SK-MEL-5 (cell line): ENCODE measurements at regions not wholly inside any gene's neighbourhood (a gene's known extent, or its start where the extent isn't known, plus 50 kb on each side); places are given as distances from the start of the nearest gene placed in this dataset.

Experiments
- DNase-seq: peaks from one replicate; pipeline ENCODE4 v3.0.0-alpha.2; 2016; ENCODE audit warnings: low read depth, low spot score
- in situ Hi-C: cut with HindIII; loops from 2 replicates; pipeline ENCODE4 v1.10.0; 2016; ENCODE audit warnings: low sequenced_read_pairs, high pct_unique_total_duplicates, low pct_unique_long_range_greater_than_20kb

GRCh38 chr5:148708854-148709253 is 54.5 kb upstream of the HTR4 start:
- in situ Hi-C loops = no loop called here
- no peak for DNase-seq

DNA sequence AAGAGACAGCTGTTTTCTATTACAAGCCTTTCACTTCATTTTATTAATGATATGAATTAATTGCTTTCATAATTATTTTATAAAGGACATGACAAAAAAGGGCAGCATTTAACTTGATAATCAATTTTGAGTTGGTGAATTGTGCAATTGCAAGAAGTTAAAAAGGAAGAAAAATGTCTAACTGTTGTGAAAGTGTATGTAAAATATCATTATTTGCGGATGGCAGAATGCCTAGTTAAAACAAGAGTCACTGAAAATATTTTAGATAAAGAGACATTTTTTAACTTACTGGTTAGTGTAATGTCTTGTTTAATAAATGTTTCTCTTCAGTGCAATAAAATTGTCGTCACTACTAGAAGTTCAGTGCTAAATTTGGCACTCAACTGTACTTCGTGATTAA is 57.6 kb upstream of the HTR4 start:
- in situ Hi-C loops = no loop called here

DNA sequence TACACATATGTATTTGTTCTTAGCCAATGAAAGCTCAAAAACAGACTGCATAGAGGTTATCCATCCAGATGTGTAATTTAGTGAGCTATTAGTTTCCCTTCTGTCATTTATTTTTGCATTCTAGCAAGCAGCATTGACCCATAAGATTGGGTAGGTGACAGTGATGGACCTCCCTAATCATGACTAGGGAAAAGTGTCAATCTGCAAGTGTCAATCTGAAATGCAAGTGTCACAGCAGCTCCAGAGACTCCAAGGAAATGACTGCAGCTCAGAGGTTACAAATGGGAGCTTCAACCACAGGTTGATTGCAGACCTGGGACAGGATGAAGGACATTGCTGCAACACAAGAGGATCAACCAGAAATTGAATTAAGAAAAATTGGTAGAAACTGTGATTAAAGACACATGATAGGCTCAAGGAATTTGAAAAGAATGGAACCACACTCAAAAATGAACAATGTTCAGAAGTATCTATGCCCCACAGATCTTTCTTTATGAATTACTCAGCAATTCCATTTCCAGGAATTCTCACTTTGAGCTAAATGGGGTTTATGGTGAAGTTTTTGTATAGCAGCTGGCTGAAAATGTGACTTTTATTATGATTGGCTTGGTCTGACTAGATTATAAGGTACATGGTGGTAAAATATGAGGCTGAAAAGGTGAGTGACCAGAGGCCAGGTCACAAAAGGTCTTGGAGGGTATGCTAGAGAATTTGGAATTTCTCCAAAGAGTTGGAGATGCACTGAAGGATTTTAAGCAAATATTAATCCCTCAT is 59.6 kb upstream of the HTR4 start:
- no peak for DNase-seq
- in situ Hi-C loops = no loop called here

More for the DNA sequence above, 57.6 kb upstream of the HTR4 start:
- DNase-seq = no peak

GRCh38 chr5:148716716-148717115 is 62.4 kb upstream of the HTR4 start:
- no peak for DNase-seq
- in situ Hi-C loops = no loop called here

GRCh38 chr5:148717668-148718067 is 63.3 kb upstream of the HTR4 start:
- no peak for DNase-seq
- in situ Hi-C loops = no loop called here

DNA sequence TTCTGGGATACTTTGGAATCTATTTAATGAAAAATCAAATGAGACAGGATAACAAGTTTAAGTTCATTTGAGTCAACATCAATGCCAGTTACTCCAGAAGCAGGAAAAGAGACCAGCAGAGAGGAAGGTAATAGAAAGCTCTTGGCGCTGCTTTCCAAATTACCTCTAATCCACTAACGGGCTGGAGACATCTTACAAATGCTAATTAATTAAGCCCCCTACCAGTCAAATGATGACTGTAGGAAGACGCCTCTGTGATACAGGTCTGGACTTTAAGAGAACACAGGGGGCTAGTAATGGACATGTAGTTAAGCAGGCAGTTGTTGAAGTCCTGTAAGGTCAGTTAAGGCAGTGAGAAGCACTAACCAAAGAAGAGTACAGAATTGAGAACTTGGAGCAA is 65.3 kb upstream of the HTR4 start:
- no peak for DNase-seq
- in situ Hi-C loops = no loop called here

- in situ Hi-C loops = no loop called here
- no peak for DNase-seq
These were observed 65.9 kb upstream of the HTR4 start for GRCh38 chr5:148720257-148720656.

DNA sequence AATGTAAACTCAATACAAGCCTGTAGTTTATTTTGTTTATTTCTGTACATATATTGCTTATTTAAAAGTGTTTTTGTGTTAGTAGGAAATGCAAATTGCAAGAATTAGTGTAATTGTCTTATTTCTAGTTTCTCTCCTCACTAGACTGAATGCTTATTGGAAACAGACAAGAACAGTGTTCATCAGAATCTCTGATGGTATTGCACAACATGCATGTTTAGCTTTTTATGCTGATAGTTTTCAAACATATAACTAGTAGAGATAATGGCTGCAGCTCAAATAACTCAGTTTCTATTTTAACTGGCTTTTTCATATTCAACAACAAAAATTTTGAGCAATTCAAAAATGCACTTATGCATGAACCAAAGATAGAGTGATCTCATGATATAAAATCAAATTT is 68.8 kb upstream of the HTR4 start:
- no peak for DNase-seq
- in situ Hi-C loops = no loop called here

DNA sequence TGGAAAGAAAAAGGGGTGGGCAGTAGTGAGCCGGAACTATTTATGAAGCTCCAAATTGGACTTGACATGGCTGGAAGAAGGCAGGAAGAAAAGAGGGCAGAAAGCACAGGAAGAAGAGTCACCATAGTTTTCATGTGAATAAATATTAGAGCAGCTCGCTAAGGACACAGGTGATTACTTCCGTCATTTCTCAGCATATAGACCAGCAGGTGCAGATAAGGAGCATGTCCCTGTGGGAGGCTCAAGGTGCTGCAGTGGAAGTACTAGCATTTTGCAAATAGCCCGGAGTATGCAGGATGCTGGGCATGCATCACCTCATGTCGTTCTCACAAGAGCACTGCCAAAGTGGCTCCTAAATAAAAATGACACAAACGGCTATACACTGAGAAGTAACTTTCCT is 71.3 kb upstream of the HTR4 start:
- in situ Hi-C loops = no loop called here

DNA sequence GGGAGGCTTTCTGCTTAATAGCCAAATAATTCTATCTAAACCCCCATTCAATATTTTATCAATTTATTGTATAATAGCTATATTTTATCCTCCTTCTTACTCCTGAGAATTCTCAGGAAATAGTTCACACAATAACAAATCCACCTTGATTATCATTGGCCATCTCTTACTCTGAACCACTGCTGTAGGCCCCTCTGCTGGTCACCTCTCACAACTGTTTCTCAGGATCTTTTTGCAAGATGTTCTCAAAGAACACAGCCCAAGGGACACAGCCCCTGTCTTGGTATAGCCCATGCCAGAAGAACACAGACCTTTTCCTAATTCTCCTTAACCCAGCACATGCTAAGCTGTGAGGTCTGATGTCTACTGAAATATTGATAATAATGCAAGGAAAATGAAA is 74.9 kb upstream of the HTR4 start:
- in situ Hi-C loops = no loop called here
- DNase-seq = peak; percentile 23

More for the DNA sequence above, 71.3 kb upstream of the HTR4 start:
- no peak for DNase-seq

DNA sequence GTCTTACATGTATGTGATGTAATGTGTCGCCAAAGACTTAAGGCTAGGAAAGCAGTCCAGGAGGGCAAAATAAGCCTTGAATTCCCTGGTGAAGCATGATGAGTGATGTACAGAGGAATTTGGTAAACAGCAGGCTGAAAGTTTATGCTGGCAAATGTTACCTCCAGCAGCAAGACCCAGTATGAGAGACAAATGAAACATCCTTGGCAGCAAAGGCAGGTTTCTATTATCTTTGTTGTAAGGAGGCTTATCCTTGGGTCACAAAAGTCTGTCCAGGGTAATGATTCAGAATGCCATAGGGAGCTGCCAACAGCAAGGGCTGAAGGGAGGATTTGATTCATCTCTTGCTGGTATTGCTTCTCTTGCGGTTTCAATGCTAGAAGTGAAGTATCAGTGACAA is 75.9 kb upstream of the HTR4 start:
- no peak for DNase-seq
- in situ Hi-C loops = no loop called here

DNA sequence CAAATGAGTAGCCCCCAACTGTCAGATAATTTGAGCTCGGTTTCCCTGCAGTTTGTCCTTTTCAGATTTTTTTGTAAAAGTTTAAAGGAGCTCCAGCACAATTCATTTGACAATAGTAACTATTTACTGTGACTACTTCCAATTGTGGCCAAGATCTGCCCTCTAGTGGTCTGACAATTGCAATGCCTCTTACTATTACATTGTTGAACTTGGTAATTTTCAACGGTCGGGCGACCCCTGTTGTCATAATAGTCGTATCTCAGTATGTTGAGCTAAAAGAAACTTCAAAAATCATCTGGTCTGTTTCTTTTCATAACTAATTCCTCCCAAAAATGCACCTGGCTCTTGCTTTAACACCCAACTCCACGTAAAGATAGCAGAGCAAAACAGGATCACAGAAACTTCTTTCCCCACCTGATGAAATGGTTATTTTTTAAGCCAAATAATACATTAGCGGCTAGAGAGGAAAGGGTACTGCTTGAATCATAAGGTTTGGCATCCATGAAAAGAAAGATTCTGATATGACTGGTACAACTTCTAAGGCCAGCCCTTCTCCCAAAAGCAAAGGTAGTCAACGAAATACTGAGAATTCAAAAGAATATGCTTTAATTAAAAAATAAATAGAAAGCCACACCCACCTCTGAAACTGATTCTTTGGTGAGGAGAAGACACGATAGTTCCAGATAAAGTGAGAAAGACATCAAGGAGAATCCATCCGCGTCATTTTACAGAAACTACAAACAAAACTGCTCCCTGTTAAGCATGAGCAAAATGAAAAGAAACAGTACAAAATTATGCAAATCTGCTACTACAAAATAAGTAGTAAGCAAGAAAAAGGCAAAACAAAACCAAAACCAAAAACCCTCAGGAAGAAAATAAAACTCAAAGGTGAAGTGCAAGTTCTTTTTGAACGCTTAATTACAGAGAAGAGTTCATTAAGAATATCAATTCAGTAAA is 76.9 kb upstream of the HTR4 start:
- peak; percentile 82 for DNase-seq
- in situ Hi-C loops = no loop called here

DNA sequence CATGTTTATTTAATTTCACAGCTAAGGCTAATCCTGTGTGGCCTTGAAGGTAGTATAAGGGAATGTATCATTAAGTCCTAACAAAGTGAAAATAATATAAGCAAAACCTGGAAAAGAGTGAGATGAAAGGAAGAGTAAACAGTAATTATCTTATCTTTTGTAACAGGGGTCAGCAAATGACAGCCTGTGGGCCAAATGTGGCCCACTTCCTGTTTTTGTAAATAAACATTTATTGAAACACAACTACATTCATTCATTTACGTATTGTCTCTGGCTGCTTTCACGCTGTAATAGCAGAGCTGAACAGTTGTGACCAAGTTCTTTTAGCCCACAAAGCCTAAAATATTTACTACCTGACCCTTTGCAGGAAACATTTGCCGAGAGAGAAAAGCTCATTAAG is 78.4 kb upstream of the HTR4 start:
- DNase-seq = no peak
- in situ Hi-C loops = no loop called here

DNA sequence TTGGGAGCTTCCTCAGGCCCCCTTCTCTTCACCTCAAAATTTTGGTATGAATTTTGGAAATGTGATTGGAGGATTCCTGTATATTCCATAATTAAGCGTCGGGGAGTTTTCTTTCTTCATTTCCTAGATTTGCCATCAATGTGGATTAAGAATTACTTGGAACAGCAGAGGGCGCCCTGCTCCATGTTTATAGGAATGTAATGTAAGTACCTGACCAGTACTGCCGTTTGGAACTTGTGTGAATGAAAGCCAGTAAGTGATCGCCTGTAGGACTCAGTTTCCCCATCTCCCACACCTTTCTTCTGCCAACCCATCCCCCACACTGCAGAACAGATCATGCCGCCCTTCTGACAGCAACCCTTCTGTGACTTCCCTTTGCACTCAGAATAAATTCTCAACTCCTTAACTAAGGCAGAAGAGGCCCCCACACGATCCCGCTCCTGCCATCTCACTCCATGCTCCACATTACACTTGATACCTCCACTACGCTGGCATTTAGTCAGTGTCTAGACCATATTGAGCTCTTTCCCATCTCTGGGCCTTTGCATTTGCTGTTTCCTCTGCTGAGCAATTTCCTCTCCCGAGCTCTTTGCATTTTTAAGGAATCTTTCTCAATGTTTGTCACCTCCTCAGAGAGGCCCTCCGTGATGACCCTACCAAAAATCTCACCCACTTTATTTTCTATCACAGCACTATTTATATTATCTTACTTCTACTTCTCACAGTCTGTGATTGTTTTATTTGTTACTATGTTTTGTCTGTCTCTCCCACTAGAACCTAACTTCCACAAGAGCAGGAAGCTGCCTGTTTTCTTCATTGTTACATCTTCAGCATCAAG is 79.5 kb upstream of the HTR4 start:
- DNase-seq = peak; percentile 77
- in situ Hi-C loops = no loop called here

- in situ Hi-C loops = no loop called here
These were observed 80.2 kb upstream of the HTR4 start for GRCh38 chr5:148734518-148734917.

GRCh38 chr5:148735301-148735835 is 81.0 kb upstream of the HTR4 start:
- in situ Hi-C loops = no loop called here
- DNase-seq = no peak

More at GRCh38 chr5:148734518-148734917, 80.2 kb upstream of the HTR4 start:
- DNase-seq = no peak

DNA sequence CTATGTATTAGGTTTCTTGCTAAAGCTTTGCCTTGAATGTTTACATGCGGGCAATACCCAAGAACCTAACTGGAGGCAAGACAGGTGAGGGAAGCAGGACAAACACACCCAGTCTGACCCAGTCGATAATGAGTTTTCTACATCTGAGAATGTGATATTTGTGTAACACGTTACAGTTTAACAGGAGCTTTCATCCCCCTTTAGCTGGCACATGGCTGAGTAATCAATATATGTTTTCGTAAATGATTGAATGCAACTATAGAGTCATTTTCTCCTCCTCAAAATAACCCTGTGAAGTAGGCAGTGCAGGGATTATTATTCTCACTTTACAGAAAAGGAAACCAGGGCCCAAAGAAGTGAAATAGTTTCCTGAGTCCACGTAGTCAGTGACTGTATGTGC is 84.7 kb upstream of the HTR4 start:
- in situ Hi-C loops = no loop called here
- DNase-seq = no peak

GRCh38 chr5:148739524-148739923 is 85.2 kb upstream of the HTR4 start:
- in situ Hi-C loops = no loop called here
- DNase-seq = no peak
